Activated T-cell treated with anti-CD3 and anti-CD28 coated beads, Interleukin-2, amount 50 U/mL, for 4 hours (primary cell): ENCODE measurements at regions not wholly inside any gene's neighbourhood (a gene's known extent, or its start where the extent isn't known, plus 50 kb on each side); places are given as distances from the start of the nearest gene placed in this dataset.

Experiments
- ATAC-seq, 2 donors: fragments of 200-7000 bp; cut with Tn5 transposase; one replicate each; pipeline ENCODE4 v1.10.0; 2021
- DNase-seq: peaks from one replicate; pipeline ENCODE4 v3.0.0-alpha.2; 2020
- H3K27me3 Mint-ChIP-seq: one replicate; pipeline ENCODE4 v1.8.0; 2021; ENCODE audit warnings: low read depth, mixed read lengths
- H3K36me3 Mint-ChIP-seq: one replicate; pipeline ENCODE4 v1.8.0; 2022; ENCODE audit warnings: mixed read lengths; ENCODE audit not compliant: insufficient read depth
- H3K4me1 Mint-ChIP-seq: one replicate; pipeline ENCODE4 v1.8.0; 2021; ENCODE audit warnings: low read depth, mixed read lengths
- H3K4me3 Mint-ChIP-seq: one replicate; pipeline ENCODE4 v1.8.0; 2021; ENCODE audit warnings: mild to moderate bottlenecking, moderate library complexity, mixed read lengths
- H3K9me3 Mint-ChIP-seq: one replicate; pipeline ENCODE4 v1.8.0; 2021; ENCODE audit warnings: mixed read lengths

- Mint-ChIP-seq H3K9me3 (peaks cover 1% of the 10 kb centered on the region), H3K4me1 (no peaks in the 10 kb centered on the region), H3K4me3 (no peak overlapping the region), H3K36me3 (no peaks in the 10 kb centered on the region), H3K27me3 (no peaks in the 10 kb centered on the region)
- no peak for DNase-seq
- no peak for ATAC-seq
Observed at GRCh38 chr7:15972862-15973275, 286.4 kb upstream of the MEOX2 start.

- Mint-ChIP-seq H3K9me3 (peaks cover 4% of the 10 kb centered on the region), H3K4me1 (no peaks in the 10 kb centered on the region), H3K27me3 (no peaks in the 10 kb centered on the region), H3K4me3 (no peak overlapping the region), H3K36me3 (no peaks in the 10 kb centered on the region)
- DNase-seq (no peak), ATAC-seq (no peak)
Observed at GRCh38 chr7:15967551-15967950, 281.1 kb upstream of the MEOX2 start.

DNA sequence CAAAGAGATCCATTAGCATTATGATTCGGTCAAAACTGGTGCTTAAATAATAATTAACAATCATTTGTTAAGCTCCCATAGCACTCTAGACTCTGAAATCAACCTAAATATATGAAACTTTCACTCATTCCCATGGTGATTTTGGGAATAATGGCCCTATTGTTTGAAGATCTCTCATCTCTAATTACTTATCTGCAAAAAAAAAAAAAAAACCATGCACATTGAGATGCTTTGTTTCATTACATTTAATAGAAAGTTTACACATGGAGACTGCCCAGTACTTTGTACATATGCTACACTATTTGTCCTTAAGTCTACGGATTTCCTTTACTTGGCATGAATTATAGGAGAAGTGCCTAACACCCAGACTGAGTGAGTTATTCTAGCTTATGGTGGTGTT, 280.6 kb upstream of the MEOX2 start:
- Mint-ChIP-seq H3K27me3 (no peaks in the 10 kb centered on the region), H3K36me3 (no peaks in the 10 kb centered on the region), H3K4me3 (no peak overlapping the region), H3K9me3 (peaks cover 4% of the 10 kb centered on the region), H3K4me1 (no peaks in the 10 kb centered on the region)
- DNase-seq (no peak), ATAC-seq (no peak)

- no peak for ATAC-seq
- peaks cover 4% of the 10 kb centered on the region for H3K9me3 Mint-ChIP-seq
- H3K4me1 Mint-ChIP-seq, result no peaks in the 10 kb centered on the region
- no peak overlapping the region for H3K4me3 Mint-ChIP-seq
- H3K36me3 Mint-ChIP-seq, result no peaks in the 10 kb centered on the region
- no peaks in the 10 kb centered on the region for H3K27me3 Mint-ChIP-seq
- DNase-seq, result no peak
Observed at GRCh38 chr7:15963206-15963605, 276.7 kb upstream of the MEOX2 start.

DNA sequence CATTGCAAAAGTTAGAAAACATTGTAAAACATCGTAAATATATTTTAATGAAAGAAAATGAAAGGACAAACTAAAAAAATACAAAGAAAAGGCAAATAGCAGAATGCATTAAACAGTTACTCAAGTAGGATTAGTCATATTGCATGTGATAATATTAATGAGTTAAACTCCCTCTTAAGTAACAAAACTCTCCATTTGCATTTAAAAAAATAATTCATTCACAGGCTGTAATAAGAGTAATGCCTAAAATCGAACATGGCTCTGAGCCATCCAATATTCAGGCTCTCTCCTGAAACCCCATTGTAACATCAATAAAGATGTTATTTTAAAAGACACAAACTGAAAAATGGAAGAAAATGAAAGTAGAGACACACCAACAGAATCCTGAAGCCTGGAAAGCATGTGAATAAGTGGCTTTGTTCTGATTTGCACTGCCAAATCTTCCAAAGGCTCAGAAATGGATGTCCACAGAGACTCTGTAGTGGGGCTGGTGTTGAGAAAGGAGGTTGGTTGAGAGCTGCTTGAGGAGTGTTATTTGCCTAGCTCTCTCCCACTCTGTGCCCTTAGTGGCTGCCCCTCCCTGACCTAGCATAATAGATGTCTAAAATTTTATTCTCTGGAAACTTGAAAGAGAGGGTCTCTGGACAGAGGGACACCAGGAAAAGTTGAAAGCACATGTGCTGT, 268.3 kb upstream of the MEOX2 start:
- H3K9me3 Mint-ChIP-seq, result peaks cover 3% of the 10 kb centered on the region
- H3K4me3 Mint-ChIP-seq, result no peak overlapping the region
- no peaks in the 10 kb centered on the region for H3K27me3 Mint-ChIP-seq
- ATAC-seq (no peak), DNase-seq (no peak)
- no peaks in the 10 kb centered on the region for H3K4me1 Mint-ChIP-seq
- H3K36me3 Mint-ChIP-seq, result no peaks in the 10 kb centered on the region

GRCh38 chr7:15950299-15950698, 263.8 kb upstream of the MEOX2 start:
- Mint-ChIP-seq H3K4me3 (no peak overlapping the region), H3K36me3 (no peaks in the 10 kb centered on the region), H3K9me3 (peaks cover 3% of the 10 kb centered on the region), H3K4me1 (no peaks in the 10 kb centered on the region), H3K27me3 (no peaks in the 10 kb centered on the region)
- ATAC-seq (no peak), DNase-seq (no peak)

GRCh38 chr7:15947754-15948153, 261.3 kb upstream of the MEOX2 start:
- DNase-seq (no peak), ATAC-seq (no peak)
- no peaks in the 10 kb centered on the region for H3K36me3 Mint-ChIP-seq
- H3K9me3 Mint-ChIP-seq, result peaks cover 3% of the 10 kb centered on the region
- no peaks in the 10 kb centered on the region for H3K4me1 Mint-ChIP-seq
- H3K27me3 Mint-ChIP-seq, result no peaks in the 10 kb centered on the region
- no peak overlapping the region for H3K4me3 Mint-ChIP-seq

DNA sequence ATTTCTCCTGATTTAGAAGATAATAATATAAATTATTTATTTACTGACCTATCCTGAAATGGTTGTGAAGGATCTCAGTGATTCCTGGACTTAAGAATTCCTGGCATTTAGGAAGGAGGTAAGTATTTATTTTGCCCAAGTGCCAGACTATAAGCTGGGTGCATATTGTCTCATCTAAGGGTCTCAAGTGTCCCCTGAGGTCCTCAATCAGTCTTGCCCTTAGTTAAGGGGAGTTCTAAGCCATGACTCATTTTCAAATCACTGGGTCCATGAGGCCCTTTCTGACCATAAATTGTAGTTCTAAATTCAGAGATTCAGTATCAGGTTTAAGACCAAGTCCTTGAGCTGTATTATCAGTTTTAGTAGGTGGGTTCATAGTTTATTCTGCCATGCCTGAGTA, 251.6 kb upstream of the MEOX2 start:
- no peak for DNase-seq
- H3K36me3 Mint-ChIP-seq, result no peaks in the 10 kb centered on the region
- no peaks in the 10 kb centered on the region for H3K9me3 Mint-ChIP-seq
- ATAC-seq, result no peak
- no peaks in the 10 kb centered on the region for H3K27me3 Mint-ChIP-seq
- no peaks in the 10 kb centered on the region for H3K4me1 Mint-ChIP-seq
- no peak overlapping the region for H3K4me3 Mint-ChIP-seq

DNA sequence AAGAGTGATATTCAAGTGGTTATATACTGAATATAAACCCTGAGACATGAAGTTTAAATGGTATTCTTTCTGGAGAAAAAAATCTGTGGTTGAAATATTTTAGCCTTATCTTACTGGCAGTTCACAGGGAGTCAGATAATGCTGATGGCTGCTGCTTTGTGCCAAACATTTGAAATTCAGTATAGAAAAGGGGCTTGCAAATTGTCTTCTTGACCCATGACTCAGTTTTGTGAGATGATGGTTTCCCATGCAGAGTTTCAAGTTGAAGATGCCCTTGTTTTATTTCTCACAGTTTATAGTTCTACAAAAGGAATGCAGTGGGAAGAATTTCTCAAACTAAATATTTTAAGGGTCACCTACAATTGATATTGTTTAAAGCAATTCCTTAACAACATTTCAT, 251.1 kb upstream of the MEOX2 start:
- Mint-ChIP-seq H3K9me3 (no peaks in the 10 kb centered on the region), H3K27me3 (no peaks in the 10 kb centered on the region), H3K4me1 (no peaks in the 10 kb centered on the region), H3K36me3 (no peaks in the 10 kb centered on the region), H3K4me3 (no peak overlapping the region)
- ATAC-seq (no peak), DNase-seq (no peak)

DNA sequence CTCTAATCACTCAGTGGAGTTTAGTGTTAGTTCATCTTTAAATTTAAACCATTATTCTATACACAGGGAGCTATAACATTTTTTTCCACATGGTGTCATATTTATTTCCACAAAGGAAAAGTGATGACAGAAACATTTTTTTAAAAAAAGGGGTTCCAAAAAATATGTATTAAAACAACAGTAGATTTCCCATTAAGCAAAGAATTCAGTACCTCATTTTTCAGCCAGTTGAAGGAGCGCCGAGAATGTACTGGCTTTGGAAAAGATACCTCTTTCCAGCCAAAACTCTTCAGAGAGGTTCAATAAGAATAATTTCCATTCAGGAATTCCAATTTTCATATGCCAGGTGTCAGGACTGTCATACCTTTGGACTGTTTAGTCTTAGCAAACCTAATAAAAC, 250.5 kb upstream of the MEOX2 start:
- H3K36me3 Mint-ChIP-seq, result no peaks in the 10 kb centered on the region

GRCh38 chr7:15932318-15932717, 245.8 kb upstream of the MEOX2 start:
- H3K27me3 Mint-ChIP-seq, result no peaks in the 10 kb centered on the region
- H3K9me3 Mint-ChIP-seq, result no peaks in the 10 kb centered on the region
- H3K36me3 Mint-ChIP-seq, result no peaks in the 10 kb centered on the region
- ATAC-seq (no peak), DNase-seq (no peak)
- no peak overlapping the region for H3K4me3 Mint-ChIP-seq
- H3K4me1 Mint-ChIP-seq, result no peaks in the 10 kb centered on the region

More for the DNA sequence above, 250.5 kb upstream of the MEOX2 start:
- H3K9me3 Mint-ChIP-seq, result no peaks in the 10 kb centered on the region
- no peaks in the 10 kb centered on the region for H3K4me1 Mint-ChIP-seq
- DNase-seq (no peak), ATAC-seq (no peak)
- no peak overlapping the region for H3K4me3 Mint-ChIP-seq
- no peaks in the 10 kb centered on the region for H3K27me3 Mint-ChIP-seq

GRCh38 chr7:15929411-15929810, 242.9 kb upstream of the MEOX2 start:
- no peaks in the 10 kb centered on the region for H3K4me1 Mint-ChIP-seq
- H3K36me3 Mint-ChIP-seq, result no peaks in the 10 kb centered on the region
- no peaks in the 10 kb centered on the region for H3K27me3 Mint-ChIP-seq
- H3K9me3 Mint-ChIP-seq, result peaks cover 9% of the 10 kb centered on the region
- DNase-seq, result no peak
- H3K4me3 Mint-ChIP-seq, result no peak overlapping the region
- no peak for ATAC-seq

GRCh38 chr7:15925608-15926007, 239.1 kb upstream of the MEOX2 start:
- H3K4me3 Mint-ChIP-seq, result no peak overlapping the region
- DNase-seq (no peak), ATAC-seq (no peak)
- no peaks in the 10 kb centered on the region for H3K4me1 Mint-ChIP-seq
- H3K27me3 Mint-ChIP-seq, result no peaks in the 10 kb centered on the region
- H3K36me3 Mint-ChIP-seq, result no peaks in the 10 kb centered on the region
- H3K9me3 Mint-ChIP-seq, result peaks cover 14% of the 10 kb centered on the region

DNA sequence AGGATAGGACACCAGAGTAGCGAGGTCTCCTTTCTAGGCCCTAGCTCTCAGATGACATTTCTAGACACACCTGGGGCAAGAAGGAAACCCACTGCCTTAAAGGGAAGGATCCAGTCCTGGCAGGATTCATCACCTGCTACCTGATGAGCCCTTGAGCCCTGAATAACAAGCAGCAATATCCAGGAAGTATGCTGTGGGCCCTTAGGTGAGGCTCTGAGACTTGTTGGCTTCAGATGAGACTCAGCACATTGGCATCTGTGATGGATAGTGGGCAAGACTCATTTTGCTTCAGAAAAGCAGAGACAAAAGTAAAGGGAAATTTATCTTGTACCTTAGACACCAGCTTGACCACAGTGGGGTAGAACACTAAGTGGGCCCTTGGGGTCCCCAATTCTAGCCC, 238.4 kb upstream of the MEOX2 start:
- Mint-ChIP-seq H3K9me3 (peaks cover 14% of the 10 kb centered on the region), H3K27me3 (no peaks in the 10 kb centered on the region), H3K4me1 (no peaks in the 10 kb centered on the region), H3K36me3 (no peaks in the 10 kb centered on the region), H3K4me3 (no peak overlapping the region)
- ATAC-seq (no peak), DNase-seq (no peak)

GRCh38 chr7:15922002-15922401, 235.5 kb upstream of the MEOX2 start:
- Mint-ChIP-seq H3K36me3 (no peaks in the 10 kb centered on the region), H3K4me3 (no peak overlapping the region), H3K4me1 (no peaks in the 10 kb centered on the region), H3K9me3 (peaks cover 16% of the 10 kb centered on the region), H3K27me3 (no peaks in the 10 kb centered on the region)
- DNase-seq, result no peak
- ATAC-seq, result no peak

- no peak overlapping the region for H3K4me3 Mint-ChIP-seq
- H3K9me3 Mint-ChIP-seq, result peaks cover 15% of the 10 kb centered on the region
- ATAC-seq (no peak), DNase-seq (no peak)
- no peaks in the 10 kb centered on the region for H3K36me3 Mint-ChIP-seq
- H3K27me3 Mint-ChIP-seq, result no peaks in the 10 kb centered on the region
- H3K4me1 Mint-ChIP-seq, result no peaks in the 10 kb centered on the region
Observed at GRCh38 chr7:15921576-15921975, 235.1 kb upstream of the MEOX2 start.
